HuH-7 (cell line): ENCODE measurements at regions not wholly inside any gene's neighbourhood (a gene's known extent, or its start where the extent isn't known, plus 50 kb on each side); places are given as distances from the start of the nearest gene placed in this dataset.

Source experiments
- DNase-seq: peaks from one replicate; pipeline ENCODE4 v3.0.0; 2011; ENCODE audit warnings: low spot score

GRCh38 chr13:109366525-109366924, 419.9 kb downstream of the IRS2 start:
- DNase-seq: no peak

- DNase-seq: no peak
Observed at GRCh38 chr13:109363431-109363830, 423.0 kb downstream of the IRS2 start.

GRCh38 chr13:109362616-109363015, 423.8 kb downstream of the IRS2 start:
- DNase-seq: no peak

- DNase-seq: no peak
Observed at GRCh38 chr13:109361562-109362289, 424.7 kb downstream of the IRS2 start.

GRCh38 chr13:109357751-109358471, 428.5 kb downstream of the IRS2 start:
- no peak for DNase-seq

- DNase-seq: no peak
Observed at GRCh38 chr13:109355875-109356434, 430.4 kb downstream of the IRS2 start.

GRCh38 chr13:109355166-109355565, 431.2 kb downstream of the IRS2 start:
- no peak for DNase-seq

- no peak for DNase-seq
Observed at GRCh38 chr13:109351236-109351635, 435.1 kb downstream of the IRS2 start.

GRCh38 chr13:109348519-109349258, 437.7 kb downstream of the IRS2 start:
- DNase-seq: no peak

- no peak for DNase-seq
Observed at GRCh38 chr13:109346060-109346459, 440.3 kb downstream of the IRS2 start.

- no peak for DNase-seq
Observed at GRCh38 chr13:109345433-109345941, 440.9 kb downstream of the IRS2 start.

GRCh38 chr13:109344552-109345157, 441.7 kb downstream of the IRS2 start:
- DNase-seq: no peak

GRCh38 chr13:109336730-109337129, 449.7 kb downstream of the IRS2 start:
- DNase-seq: no peak

- no peak for DNase-seq
Observed at GRCh38 chr13:109333893-109334651, 452.3 kb downstream of the IRS2 start.

- no peak for DNase-seq
Observed at GRCh38 chr13:109332506-109333499, 453.6 kb downstream of the IRS2 start.

GRCh38 chr13:109331898-109332297, 454.5 kb downstream of the IRS2 start:
- DNase-seq: no peak

GRCh38 chr13:109331011-109331433, 455.4 kb downstream of the IRS2 start:
- DNase-seq: no peak

GRCh38 chr13:109330123-109330522, 456.3 kb downstream of the IRS2 start:
- DNase-seq: no peak

GRCh38 chr13:109329175-109329574, 457.2 kb downstream of the IRS2 start:
- no peak for DNase-seq

- DNase-seq: no peak
Observed at GRCh38 chr13:109326601-109327000, 459.8 kb downstream of the IRS2 start.
